ENCODE measurements at regions not wholly inside any gene's neighbourhood (a gene's known extent, or its start where the extent isn't known, plus 50 kb on each side); places are given as distances from the start of the nearest gene placed in this dataset.
A peak's percentile ranks its signal among the peaks of the same experiment; 100 is the strongest.

DNA sequence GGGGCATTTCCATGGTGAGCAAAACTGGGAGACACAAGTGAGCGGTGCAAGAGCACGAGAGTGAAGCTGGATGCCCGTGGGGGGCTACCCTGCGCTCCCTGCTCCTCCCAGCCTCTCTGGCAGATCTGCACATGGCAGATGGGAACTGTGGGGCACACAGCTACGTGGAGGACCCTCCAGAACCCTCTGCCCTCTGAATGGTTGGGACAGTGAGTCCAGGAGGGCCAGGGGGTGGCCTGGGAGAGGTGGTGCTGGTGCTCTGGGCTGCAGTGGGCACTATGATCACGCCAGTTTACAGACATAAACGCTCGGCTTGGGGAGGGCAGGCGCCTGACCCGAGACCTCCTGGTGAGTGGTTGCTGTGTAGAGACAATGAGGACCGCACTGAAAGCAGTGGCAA is 205.9 kb downstream of the CTTN start:
- ATAC-seq (ENCODE audit: insufficient read depth, low FRiP score): no peak

DNA sequence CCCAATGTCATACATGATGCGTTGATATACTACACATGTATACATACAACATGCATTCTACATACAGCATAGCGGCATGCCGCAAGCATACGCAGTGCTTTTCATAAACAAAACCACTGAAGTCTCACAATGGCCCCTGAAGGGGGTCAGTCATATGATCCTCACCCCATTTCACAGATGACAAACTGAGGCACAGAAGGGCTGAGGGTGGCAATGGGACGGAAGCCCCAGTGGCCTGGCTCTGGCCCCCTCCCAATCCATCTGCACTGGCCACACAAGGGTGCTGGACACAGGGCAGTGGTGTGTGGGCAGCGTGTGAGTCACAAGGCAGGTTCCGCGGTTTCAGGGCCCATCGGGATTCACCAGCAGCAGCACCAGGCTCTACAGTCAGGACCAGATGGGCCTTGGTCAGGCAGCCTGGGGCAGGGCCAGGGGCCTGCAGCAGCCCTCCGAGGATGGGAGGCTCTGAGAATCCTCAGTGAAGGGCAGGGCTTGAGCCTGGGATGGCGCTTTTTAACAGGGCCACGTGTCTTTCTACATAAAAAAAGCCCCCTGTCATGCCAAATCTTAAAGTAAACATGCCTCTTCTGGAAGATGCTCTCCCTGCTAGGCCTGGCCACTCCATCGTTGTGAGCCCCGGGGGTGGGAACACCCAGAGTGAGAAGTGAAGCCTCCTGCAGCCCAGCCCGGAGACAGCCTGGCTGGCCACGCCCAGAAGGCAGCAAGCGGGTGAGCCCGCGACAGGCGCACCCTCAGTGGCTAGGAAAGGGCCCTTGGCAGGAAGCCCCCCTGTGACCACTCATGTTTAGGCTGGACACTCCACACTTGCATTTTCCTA is 206.5 kb downstream of the CTTN start:
- TF ChIP-seq, protein P1, sequence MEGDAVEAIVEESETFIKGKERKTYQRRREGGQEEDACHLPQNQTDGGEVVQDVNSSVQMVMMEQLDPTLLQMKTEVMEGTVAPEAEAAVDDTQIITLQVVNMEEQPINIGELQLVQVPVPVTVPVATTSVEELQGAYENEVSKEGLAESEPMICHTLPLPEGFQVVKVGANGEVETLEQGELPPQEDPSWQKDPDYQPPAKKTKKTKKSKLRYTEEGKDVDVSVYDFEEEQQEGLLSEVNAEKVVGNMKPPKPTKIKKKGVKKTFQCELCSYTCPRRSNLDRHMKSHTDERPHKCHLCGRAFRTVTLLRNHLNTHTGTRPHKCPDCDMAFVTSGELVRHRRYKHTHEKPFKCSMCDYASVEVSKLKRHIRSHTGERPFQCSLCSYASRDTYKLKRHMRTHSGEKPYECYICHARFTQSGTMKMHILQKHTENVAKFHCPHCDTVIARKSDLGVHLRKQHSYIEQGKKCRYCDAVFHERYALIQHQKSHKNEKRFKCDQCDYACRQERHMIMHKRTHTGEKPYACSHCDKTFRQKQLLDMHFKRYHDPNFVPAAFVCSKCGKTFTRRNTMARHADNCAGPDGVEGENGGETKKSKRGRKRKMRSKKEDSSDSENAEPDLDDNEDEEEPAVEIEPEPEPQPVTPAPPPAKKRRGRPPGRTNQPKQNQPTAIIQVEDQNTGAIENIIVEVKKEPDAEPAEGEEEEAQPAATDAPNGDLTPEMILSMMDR (IDR thresholded peaks at IDR 0.05; ENCODE audit: control extremely low read depth, extremely low read depth): no peak
- 84 to 86% methylated on average over 20 of the region's 20 CpGs for WGBS, 2 donors
- H3K4me1 ChIP-seq (ENCODE audit: control insufficient read depth in 5 of 5, insufficient read depth in 5 of 5, low read length in 5 of 5): peaks cover 0 to 16% (median 3%) of the 10 kb centered on the region in 5 donors
- no peak overlapping the region for H3K27ac ChIP-seq (ENCODE audit: low read depth in 1 of 2, low read length in 1 of 2)
- H3K9me3 ChIP-seq (ENCODE audit: control insufficient read depth in 4 of 4, insufficient read depth in 3 of 4, low read length in 3 of 4): no peaks in the 10 kb centered on the region
- no peaks in the 10 kb centered on the region for H3K36me3 ChIP-seq (ENCODE audit: control insufficient read depth in 4 of 4, insufficient read depth in 4 of 4, low read length in 4 of 4)
- DNase-seq (no peak), ATAC-seq (ENCODE audit: insufficient read depth, low FRiP score) (no peak)
- peak overlapping the region in 1 of 2 donors; percentile 20 for H3K9ac ChIP-seq (ENCODE audit: insufficient read depth in 1 of 2, low read length in 2 of 2)
- peak overlapping the region; percentile 10 for H3K4me3 ChIP-seq
- no peaks in the 10 kb centered on the region for H3K27me3 ChIP-seq (ENCODE audit: control insufficient read depth in 3 of 3, insufficient read depth in 3 of 3, low read length in 2 of 3)

More for the DNA sequence above, 205.9 kb downstream of the CTTN start:
- Histone ChIP-seq H3K4me3 (no peak overlapping the region), H3K9me3 (ENCODE audit: control insufficient read depth in 4 of 4, insufficient read depth in 3 of 4, low read length in 3 of 4) (no peaks in the 10 kb centered on the region), H3K9ac (ENCODE audit: insufficient read depth in 1 of 2, low read length in 2 of 2) (no peak overlapping the region), H3K27ac (ENCODE audit: low read depth in 1 of 2, low read length in 1 of 2) (peak overlapping the region in 1 of 2 donors; percentile 26), H3K27me3 (ENCODE audit: control insufficient read depth in 3 of 3, insufficient read depth in 3 of 3, low read length in 2 of 3) (no peaks in the 10 kb centered on the region), H3K36me3 (ENCODE audit: control insufficient read depth in 4 of 4, insufficient read depth in 4 of 4, low read length in 4 of 4) (no peaks in the 10 kb centered on the region), H3K4me1 (ENCODE audit: control insufficient read depth in 5 of 5, insufficient read depth in 5 of 5, low read length in 5 of 5) (peaks cover 0 to 15% (median 3%) of the 10 kb centered on the region in 5 donors)
- TF ChIP-seq, protein P1 (IDR thresholded peaks at IDR 0.05; ENCODE audit: control extremely low read depth, extremely low read depth): no peak
- no peak for DNase-seq
- 80 to 92% methylated on average over 11 of the region's 11 CpGs for WGBS, 2 donors

DNA sequence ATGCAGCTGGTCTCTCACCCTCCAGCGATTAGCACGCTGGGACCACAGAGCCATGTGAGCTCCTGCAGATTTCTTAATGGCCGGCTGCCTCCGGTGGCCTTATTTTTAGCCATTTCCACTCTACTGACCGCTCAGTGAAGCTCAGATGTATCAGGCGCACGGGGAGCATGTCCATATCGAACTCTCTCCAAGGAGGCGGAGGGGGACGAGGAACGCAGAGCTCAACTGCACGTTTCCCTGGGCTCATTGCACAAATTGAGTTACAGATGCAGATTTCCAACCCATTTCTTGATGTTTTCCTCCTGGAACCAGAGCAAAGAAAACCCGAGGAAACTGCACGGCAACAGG is 207.1 kb downstream of the CTTN start:
- Histone ChIP-seq H3K27ac (ENCODE audit: low read depth in 1 of 2, low read length in 1 of 2) (no peak overlapping the region), H3K9me3 (ENCODE audit: control insufficient read depth in 4 of 4, insufficient read depth in 3 of 4, low read length in 3 of 4) (no peaks in the 10 kb centered on the region), H3K36me3 (ENCODE audit: control insufficient read depth in 4 of 4, insufficient read depth in 4 of 4, low read length in 4 of 4) (no peaks in the 10 kb centered on the region), H3K27me3 (ENCODE audit: control insufficient read depth in 3 of 3, insufficient read depth in 3 of 3, low read length in 2 of 3) (no peaks in the 10 kb centered on the region), H3K9ac (ENCODE audit: insufficient read depth in 1 of 2, low read length in 2 of 2) (no peak overlapping the region), H3K4me1 (ENCODE audit: control insufficient read depth in 5 of 5, insufficient read depth in 5 of 5, low read length in 5 of 5) (peaks cover 0 to 22% (median 5%) of the 10 kb centered on the region in 5 donors), H3K4me3 (no peak overlapping the region)
- ATAC-seq (ENCODE audit: insufficient read depth, low FRiP score) (no peak), DNase-seq (no peak)
- TF ChIP-seq, protein P1 (IDR thresholded peaks at IDR 0.05; ENCODE audit: control extremely low read depth, extremely low read depth): no peak
- 93 to 94% methylated on average over 14 of the region's 14 CpGs for WGBS, 2 donors

Data from lung (tissue), 11 donors.